CD4-positive, alpha-beta T cell (primary cell): ENCODE measurements at regions not wholly inside any gene's neighbourhood (a gene's known extent, or its start where the extent isn't known, plus 50 kb on each side); places are given as distances from the start of the nearest gene placed in this dataset.

ENCODE experiments used
- ATAC-seq: fragments of 200-7000 bp; cut with Tn5 transposase; one replicate; pipeline ENCODE4 v1.10.0; 2022; ENCODE audit warnings: mild to moderate bottlenecking; ENCODE audit not compliant: poor library complexity
- CTCF ChIA-PET: fragments of 350-600 bp; sonication (Branson Sonifier 250); formaldehyde crosslinking; loops from one replicate; lab custom pipeline; 2021; ENCODE audit warnings: antibody characterized with exemption, inconsistent platforms; lab: Charles Lee
- POLR2A ChIA-PET: fragments of 350-600 bp; sonication (Branson Sonifier 250); formaldehyde crosslinking; loops from one replicate; lab custom pipeline; 2021; ENCODE audit warnings: antibody characterized with exemption, inconsistent platforms; lab: Charles Lee
- DNase-seq, 14 experiments: peaks; one replicate each; pipeline ENCODE4 v3.0.0-alpha.2; 2013 to 2020; ENCODE audit warnings: mixed read lengths in 2 of 14
- H3K27ac ChIP-seq, 2 donors: one replicate each; pipeline versions ENCODE4 v1.5.1 to v1.7.0; 2013; ENCODE audit warnings: low read length in 2 of 2, low read depth in 1 of 2, mild to moderate bottlenecking in 1 of 2
- H3K27me3 ChIP-seq, 2 experiments: 1 replicate in 1 of 2; 2 replicates in 1 of 2; pipeline versions ENCODE4 v1.6.1 to v1.7.0; 2013; ENCODE audit warnings: low read length in 2 of 2, control low read depth in 1 of 2, mild to moderate bottlenecking in 1 of 2, moderate library complexity in 1 of 2; ENCODE audit not compliant: insufficient read depth in 2 of 2, control insufficient read depth in 1 of 2
- H3K36me3 ChIP-seq: one replicate; pipeline ENCODE4 v1.6.1; 2013; ENCODE audit warnings: low read length, control low read depth; ENCODE audit not compliant: insufficient read depth
- H3K4me1 ChIP-seq: one replicate; pipeline ENCODE4 v1.6.1; 2013; ENCODE audit warnings: low read length, control low read depth; ENCODE audit not compliant: insufficient read depth
- H3K4me3 ChIP-seq: one replicate; pipeline ENCODE4 v1.5.1; 2013; ENCODE audit warnings: mild to moderate bottlenecking, low read length, moderate library complexity
- H3K9me3 ChIP-seq, 2 experiments: 1 replicate in 1 of 2; 2 replicates in 1 of 2; pipeline versions ENCODE4 v1.6.1 to v1.7.0; 2013; ENCODE audit warnings: low read length in 2 of 2, mild to moderate bottlenecking in 2 of 2, control low read depth in 1 of 2, moderate library complexity in 1 of 2; ENCODE audit not compliant: control insufficient read depth in 1 of 2, insufficient read depth in 1 of 2
- H3K27ac Mint-ChIP-seq: one replicate; pipeline ENCODE4 v1.8.0; 2020; ENCODE audit warnings: mixed read lengths
- H3K27me3 Mint-ChIP-seq: one replicate; pipeline ENCODE4 v1.8.0; 2021; ENCODE audit warnings: mixed read lengths
- H3K36me3 Mint-ChIP-seq: one replicate; pipeline ENCODE4 v1.8.0; 2021; ENCODE audit warnings: low read depth, mixed read lengths
- H3K4me1 Mint-ChIP-seq: one replicate; pipeline ENCODE4 v1.8.0; 2021; ENCODE audit warnings: low read depth, mixed read lengths
- H3K4me3 Mint-ChIP-seq: one replicate; pipeline ENCODE4 v1.8.0; 2020; ENCODE audit warnings: mild to moderate bottlenecking, mixed read lengths
- H3K9me3 Mint-ChIP-seq: one replicate; pipeline ENCODE4 v1.8.0; 2020; ENCODE audit warnings: mixed read lengths
- CTCF ChIP-seq: fragments of 200-600 bp; IDR thresholded peaks from one replicate; pipeline ENCODE4 v1.8.0; 2022; ENCODE audit warnings: antibody characterized with exemption, mild to moderate bottlenecking
- intact Hi-C, 2 experiments: fragments of 100-400 bp; cut with DNase I in 1 of 2; cut with micrococcal nuclease in 1 of 2; formaldehyde crosslinking; loops; one replicate each; pipeline versions ENCODE4 v1.15.1 to v1.9.0; 2023 to 2025; cut with DNase I, micrococcal nuclease

GRCh38 chr18:39635966-39636365, 2070.4 kb upstream of the CELF4 start:
- no peaks in the 10 kb centered on the region for H3K36me3 Mint-ChIP-seq
- H3K36me3 ChIP-seq = no peaks in the 10 kb centered on the region
- intact Hi-C loops = no loop called here
- peaks cover 0 to 3% of the 10 kb centered on the region in 2 experiments for H3K9me3 ChIP-seq
- DNase-seq (no peak), ATAC-seq (no peak)
- H3K4me3 Mint-ChIP-seq = no peak overlapping the region
- H3K27ac Mint-ChIP-seq = no peak overlapping the region
- ChIA-PET POLR2A (no interaction called here), CTCF (no interaction called here)
- peaks cover 2% of the 10 kb centered on the region for H3K9me3 Mint-ChIP-seq
- no peak overlapping the region for H3K4me3 ChIP-seq
- H3K27me3 Mint-ChIP-seq = no peaks in the 10 kb centered on the region
- H3K27me3 ChIP-seq = no peaks in the 10 kb centered on the region
- no peaks in the 10 kb centered on the region for H3K4me1 ChIP-seq
- TF ChIP-seq CTCF = no peak
- H3K4me1 Mint-ChIP-seq = no peaks in the 10 kb centered on the region
- H3K27ac ChIP-seq = no peak overlapping the region

DNA sequence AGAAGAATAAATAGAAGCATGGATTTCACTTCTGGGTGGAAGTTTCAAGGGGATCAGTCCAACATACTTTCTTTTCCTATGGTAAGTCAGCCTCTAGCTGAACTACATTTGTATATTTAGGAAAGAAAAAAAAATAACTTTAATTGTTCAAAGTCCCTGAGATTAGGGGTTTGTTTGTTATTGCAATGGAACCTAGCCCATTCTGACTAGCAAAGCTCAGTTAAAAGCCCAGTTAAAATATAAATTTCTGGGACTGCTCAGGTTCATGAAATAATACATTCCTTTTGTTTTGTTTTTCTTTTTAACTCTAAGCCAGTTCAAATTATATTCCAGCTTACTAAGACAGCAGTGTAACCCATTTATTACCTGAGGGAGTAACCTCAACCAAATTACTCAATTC, 2069.6 kb upstream of the CELF4 start:
- TF ChIP-seq CTCF = no peak
- POLR2A ChIA-PET = no interaction called here
- Histone ChIP-seq H3K36me3 (no peaks in the 10 kb centered on the region), H3K27me3 (no peaks in the 10 kb centered on the region), H3K27ac (no peak overlapping the region), H3K9me3 (peaks cover 0 to 3% of the 10 kb centered on the region in 2 experiments), H3K4me1 (no peaks in the 10 kb centered on the region), H3K4me3 (no peak overlapping the region)
- no peaks in the 10 kb centered on the region for H3K36me3 Mint-ChIP-seq
- H3K9me3 Mint-ChIP-seq = peaks cover 2% of the 10 kb centered on the region
- H3K27ac Mint-ChIP-seq = no peak overlapping the region
- H3K4me1 Mint-ChIP-seq = no peaks in the 10 kb centered on the region
- DNase-seq (no peak), ATAC-seq (no peak)
- intact Hi-C loops = no loop called here
- CTCF ChIA-PET = no interaction called here
- H3K4me3 Mint-ChIP-seq = no peak overlapping the region
- H3K27me3 Mint-ChIP-seq = no peaks in the 10 kb centered on the region

GRCh38 chr18:39627936-39628335, 2062.3 kb upstream of the CELF4 start:
- Mint-ChIP-seq H3K4me1 (no peaks in the 10 kb centered on the region), H3K9me3 (no peaks in the 10 kb centered on the region), H3K4me3 (no peak overlapping the region), H3K27ac (no peak overlapping the region), H3K36me3 (no peaks in the 10 kb centered on the region), H3K27me3 (no peaks in the 10 kb centered on the region)
- H3K4me3 ChIP-seq = no peak overlapping the region
- ChIA-PET POLR2A (no interaction called here), CTCF (no interaction called here)
- H3K4me1 ChIP-seq = no peaks in the 10 kb centered on the region
- DNase-seq (no peak), ATAC-seq (no peak)
- intact Hi-C loops = no loop called here
- peaks cover 0 to 3% of the 10 kb centered on the region in 2 experiments for H3K9me3 ChIP-seq
- no peaks in the 10 kb centered on the region for H3K36me3 ChIP-seq
- TF ChIP-seq CTCF = no peak
- H3K27ac ChIP-seq = no peak overlapping the region
- H3K27me3 ChIP-seq = no peaks in the 10 kb centered on the region
